HepG2 (cell line): ENCODE measurements at regions not wholly inside any gene's neighbourhood (a gene's known extent, or its start where the extent isn't known, plus 50 kb on each side); places are given as distances from the start of the nearest gene placed in this dataset.

Experiments
- ATAC-seq: fragments of 200-7000 bp; cut with Tn5 transposase; 3 replicates; pipeline ENCODE4 v1.9.1; 2020; ENCODE audit warnings: mild to moderate bottlenecking, moderate library complexity
- BruUV-seq: library from RNA; stranded (reverse); fragments of 400-500 nt; replicated peaks from 2 replicates; lab custom pipeline; 2021; lab: Mats Ljungman, UMichigan
- CTCF ChIA-PET: fragments of 300-600 bp; formaldehyde crosslinking; extraction: SDS; loops from one replicate; lab custom pipeline; 2021; ENCODE audit warnings: low total read pairs, inconsistent platforms, low intra/inter-chr PET ratio; lab: Yijun Ruan, JAX
- POLR2A ChIA-PET: fragments of 350-600 bp; sonication (Branson Sonifier 250); formaldehyde crosslinking; loops from one replicate; lab custom pipeline; 2020; ENCODE audit warnings: antibody characterized with exemption, inconsistent platforms; lab: Yijun Ruan, JAX
- DNase-seq: peaks from one replicate; pipeline ENCODE4 v3.0.0-alpha.2; 2015; ENCODE audit warnings: low spot score
- FAIRE-seq: peaks from 3 replicates; lab custom pipeline; 2011; peaks lifted over from hg19 to GRCh38; lab: Jason Lieb, UNC
- H2AFZ ChIP-seq: one replicate; pipeline ENCODE4 v1.6.1; 2011; ENCODE audit warnings: low read length, inconsistent platforms
- H3K27ac ChIP-seq: fragments of 300-600 bp; 3 replicates; pipeline ENCODE4 v1.8.0; 2011; ENCODE audit warnings: mixed run types, mild to moderate bottlenecking, mixed read lengths, low read length, inconsistent platforms; ENCODE audit not compliant: insufficient read depth; ENCODE audit errors: extremely low read length
- H3K27me3 ChIP-seq, 2 experiments: fragments of 200-600 bp in 1 of 2; 2 replicates in 1 of 2; 3 replicates in 1 of 2; pipeline versions ENCODE4 v1.6.0 to v1.8.0; 2011; ENCODE audit warnings: low read length in 2 of 2, mild to moderate bottlenecking in 2 of 2, moderate library complexity in 2 of 2, inconsistent platforms in 1 of 2; ENCODE audit not compliant: insufficient read depth in 2 of 2, control insufficient read depth in 1 of 2
- H3K36me3 ChIP-seq, 2 experiments: fragments of 200-600 bp in 1 of 2; replicated peaks in 1 of 2; 2 replicates in 1 of 2; 3 replicates in 1 of 2; pipeline versions ENCODE4 v1.5.1 to v1.8.0; 2011; ENCODE audit warnings: low read length in 2 of 2, inconsistent platforms in 1 of 2; ENCODE audit not compliant: insufficient read depth in 2 of 2, control insufficient read depth in 1 of 2
- H3K4me1 ChIP-seq: 2 replicates; pipeline ENCODE4 v1.5.1; 2012; ENCODE audit warnings: low read length, inconsistent platforms; ENCODE audit not compliant: insufficient read depth
- H3K4me2 ChIP-seq: 2 replicates; pipeline ENCODE4 v1.6.0; 2011; ENCODE audit warnings: low read depth, low read length, inconsistent platforms
- H3K4me3 ChIP-seq, 3 experiments: fragments of 200-600 bp in 1 of 3; sonication (generic), shearing (Covaris generic) in 1 of 3; replicated peaks in 1 of 3; 2 replicates each; pipeline ENCODE4 v1.5.1; 2011 to 2016; ENCODE audit warnings: low read length in 3 of 3, inconsistent platforms in 2 of 3, low read depth in 2 of 3, mild to moderate bottlenecking in 2 of 3, control low read depth in 1 of 3, mixed read lengths in 1 of 3; ENCODE audit not compliant: insufficient read depth in 1 of 3
- H3K79me2 ChIP-seq: one replicate; pipeline ENCODE4 v1.6.1; 2011; ENCODE audit warnings: low read length, inconsistent platforms; ENCODE audit not compliant: insufficient read depth
- H3K9ac ChIP-seq: 2 replicates; pipeline ENCODE4 v1.6.0; 2011; ENCODE audit warnings: mild to moderate bottlenecking, low read depth, low read length, inconsistent platforms; ENCODE audit not compliant: insufficient read depth
- H3K9me3 ChIP-seq: 2 replicates; pipeline ENCODE4 v1.5.1; 2012; ENCODE audit warnings: mild to moderate bottlenecking, low read length
- H4K20me1 ChIP-seq: 2 replicates; pipeline ENCODE4 v1.6.0; 2011; ENCODE audit warnings: inconsistent platforms, mild to moderate bottlenecking, low read length, moderate library complexity; ENCODE audit not compliant: insufficient read depth
- KAT7 ChIP-seq: IDR thresholded peaks from 2 replicates; pipeline ENCODE4 v1.6.1; 2018; ENCODE audit warnings: borderline replicate concordance, missing compliant biosample characterization
- KLF9 ChIP-seq: IDR thresholded peaks from 2 replicates; pipeline ENCODE4 v1.6.1; 2016; ENCODE audit warnings: low read depth
- NR3C1 ChIP-seq: sonication (generic); formaldehyde crosslinking; IDR thresholded peaks from 2 replicates; pipeline ENCODE4 v1.4.0; 2020; ENCODE audit warnings: missing genetic modification reagents
- PAF1 ChIP-seq: IDR thresholded peaks from 2 replicates; pipeline ENCODE4 v1.6.1; 2016; ENCODE audit warnings: missing genetic modification reagents, missing compliant biosample characterization
- PCBP2 ChIP-seq: fragments of 200-400 bp; formaldehyde crosslinking; optimal IDR thresholded peaks from 2 replicates; pipeline ENCODE3; 2018; ENCODE audit warnings: low read length, low read depth; ENCODE audit not compliant: poor library complexity, severe bottlenecking
- TCF7L2 ChIP-seq: IDR thresholded peaks from 2 replicates; pipeline ENCODE4 v1.6.1; 2011; ENCODE audit warnings: mild to moderate bottlenecking, low read depth, low read length, moderate library complexity
- ZNF124 ChIP-seq: sonication (generic); formaldehyde crosslinking; IDR thresholded peaks from 2 replicates; pipeline ENCODE4 v1.4.0; 2020; ENCODE audit warnings: missing genetic modification reagents
- ZNF660 ChIP-seq: sonication (generic); formaldehyde crosslinking; IDR thresholded peaks from 2 replicates; pipeline ENCODE4 v1.5.1; 2020; ENCODE audit warnings: mild to moderate bottlenecking, low read depth, missing genetic modification reagents, borderline replicate concordance
- ZSCAN22 ChIP-seq: sonication (generic); formaldehyde crosslinking; IDR thresholded peaks from 2 replicates; pipeline ENCODE4 v1.4.0; 2020; ENCODE audit warnings: mild to moderate bottlenecking, missing genetic modification reagents
- ZSCAN25 ChIP-seq: sonication (generic); formaldehyde crosslinking; IDR thresholded peaks from 2 replicates; pipeline ENCODE4 v1.8.0; 2022; ENCODE audit warnings: mild to moderate bottlenecking, missing genetic modification reagents
- WGBS: methylation state at CpG from one replicate; pipeline ENCODE4 v1.1.6; 2017; ENCODE audit warnings: low lambda C conversion rate; 5-methylcytosine and 5-hydroxymethylcytosine counted together
- in situ Hi-C: cut with HindIII; loops from 2 replicates; pipeline ENCODE4 v1.10.0; 2017; ENCODE audit warnings: low pct_unique_long_range_greater_than_20kb; ENCODE audit not compliant: extremely low pct_ligation_motif_present
- intact Hi-C: fragments of 100-400 bp; cut with micrococcal nuclease; formaldehyde crosslinking; loops from one replicate; pipeline ENCODE4 v1.10.0; 2022; ENCODE audit not compliant: unreplicated experiment
- TF ChIP-seq, protein P1 (sequence below): sonication (generic); formaldehyde crosslinking; IDR thresholded peaks from 2 replicates; pipeline ENCODE4 v1.4.0; 2020; ENCODE audit warnings: missing genetic modification reagents, borderline replicate concordance
- TF ChIP-seq, protein P2 (sequence below): sonication (generic); formaldehyde crosslinking; IDR thresholded peaks from 2 replicates; pipeline ENCODE4 v1.4.0; 2020; ENCODE audit warnings: missing genetic modification reagents, mild to moderate bottlenecking, borderline replicate concordance

DNA sequence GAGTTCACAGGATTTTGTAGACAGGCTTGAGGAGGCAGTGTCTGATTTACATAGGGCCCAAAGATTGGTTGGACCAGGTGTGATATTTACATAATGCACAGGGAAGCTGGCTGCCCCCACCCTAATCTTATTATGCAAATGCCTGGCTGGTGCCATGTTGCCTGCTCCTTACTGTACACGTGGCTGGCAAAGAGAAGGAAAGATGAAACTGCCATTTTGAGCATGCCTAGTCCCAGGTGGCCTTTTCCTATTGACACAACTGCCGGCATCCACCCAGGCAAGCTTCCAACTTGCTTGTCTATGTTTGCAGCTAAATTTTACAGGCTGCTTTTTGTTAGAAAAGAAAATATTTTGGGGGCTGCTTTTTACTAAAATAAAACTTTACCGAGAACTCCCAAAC, 174.6 kb downstream of the LMBRD1 start:
- 1% methylated on average over 3 of the region's 3 CpGs for WGBS
- H2AFZ ChIP-seq, result no peak overlapping the region
- H3K4me3 ChIP-seq, result no peak overlapping the region

DNA sequence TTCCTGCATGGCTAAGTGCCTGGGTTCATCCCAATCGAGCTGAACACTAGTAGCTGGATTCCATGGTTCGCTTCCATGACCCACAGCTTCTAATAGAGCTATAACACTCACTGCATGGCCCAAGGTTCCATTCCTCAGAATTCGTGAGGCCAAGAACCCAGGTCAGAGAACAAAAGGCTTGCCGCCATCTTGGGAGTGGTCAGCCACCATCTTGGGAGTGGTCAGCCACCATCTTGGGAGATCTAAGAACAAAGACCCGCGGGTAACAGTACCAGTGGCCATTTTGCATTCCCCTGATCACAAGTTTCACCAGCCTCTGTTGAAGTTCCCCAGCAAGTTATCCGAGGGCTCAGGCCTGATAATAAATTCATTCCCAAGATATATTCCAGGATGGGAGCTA, 179.6 kb downstream of the LMBRD1 start:
- in situ Hi-C loops, result no loop called here
- no peaks in the 10 kb centered on the region for H3K9me3 ChIP-seq
- TF ChIP-seq PAF1 (CRISPR knock-in tag) (no peak), KAT7 (CRISPR knock-in tag) (no peak), NR3C1 (no peak), ZNF660 (no peak), PCBP2 (no peak), ZNF124 (CRISPR knock-in tag) (no peak), ZSCAN22 (CRISPR knock-in tag) (no peak), KLF9 (CRISPR knock-in tag) (no peak), TCF7L2 (no peak)
- TF ChIP-seq, protein P1, sequence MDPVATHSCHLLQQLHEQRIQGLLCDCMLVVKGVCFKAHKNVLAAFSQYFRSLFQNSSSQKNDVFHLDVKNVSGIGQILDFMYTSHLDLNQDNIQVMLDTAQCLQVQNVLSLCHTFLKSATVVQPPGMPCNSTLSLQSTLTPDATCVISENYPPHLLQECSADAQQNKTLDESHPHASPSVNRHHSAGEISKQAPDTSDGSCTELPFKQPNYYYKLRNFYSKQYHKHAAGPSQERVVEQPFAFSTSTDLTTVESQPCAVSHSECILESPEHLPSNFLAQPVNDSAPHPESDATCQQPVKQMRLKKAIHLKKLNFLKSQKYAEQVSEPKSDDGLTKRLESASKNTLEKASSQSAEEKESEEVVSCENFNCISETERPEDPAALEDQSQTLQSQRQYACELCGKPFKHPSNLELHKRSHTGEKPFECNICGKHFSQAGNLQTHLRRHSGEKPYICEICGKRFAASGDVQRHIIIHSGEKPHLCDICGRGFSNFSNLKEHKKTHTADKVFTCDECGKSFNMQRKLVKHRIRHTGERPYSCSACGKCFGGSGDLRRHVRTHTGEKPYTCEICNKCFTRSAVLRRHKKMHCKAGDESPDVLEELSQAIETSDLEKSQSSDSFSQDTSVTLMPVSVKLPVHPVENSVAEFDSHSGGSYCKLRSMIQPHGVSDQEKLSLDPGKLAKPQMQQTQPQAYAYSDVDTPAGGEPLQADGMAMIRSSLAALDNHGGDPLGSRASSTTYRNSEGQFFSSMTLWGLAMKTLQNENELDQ (CRISPR knock-in tag), result no peak
- TF ChIP-seq, all 625 proteins: peak for 0
- intact Hi-C loops, result no loop called here
- FAIRE-seq (no peak), ATAC-seq (no peak), DNase-seq (no peak)
- ChIA-PET CTCF (no interaction called here), POLR2A (no interaction called here)
- Histone ChIP-seq H4K20me1 (no peaks in the 10 kb centered on the region), H3K4me1 (peaks cover 10% of the 10 kb centered on the region), H3K4me2 (no peak overlapping the region), H3K9ac (no peak overlapping the region), H3K27ac (no peak overlapping the region), H3K4me3 (no peak overlapping the region), H3K79me2 (no peaks in the 10 kb centered on the region), H3K36me3 (no peaks in the 10 kb centered on the region), H2AFZ (no peak overlapping the region), H3K27me3 (no peaks in the 10 kb centered on the region)
- WGBS, result 93% methylated on average over 2 of the region's 7 CpGs
- no TSS peak for BruUV-seq

More for the DNA sequence above, 174.6 kb downstream of the LMBRD1 start:
- Histone ChIP-seq H3K9me3 (no peaks in the 10 kb centered on the region), H3K9ac (no peak overlapping the region), H3K4me2 (no peak overlapping the region), H3K27ac (no peak overlapping the region), H3K4me1 (no peaks in the 10 kb centered on the region), H3K36me3 (no peaks in the 10 kb centered on the region), H3K27me3 (no peaks in the 10 kb centered on the region), H4K20me1 (no peaks in the 10 kb centered on the region), H3K79me2 (no peaks in the 10 kb centered on the region)
- intact Hi-C loops (no loop called here), in situ Hi-C loops (no loop called here)
- POLR2A ChIA-PET, result no interaction called here
- BruUV-seq, result no TSS peak
- TF ChIP-seq, protein P2, sequence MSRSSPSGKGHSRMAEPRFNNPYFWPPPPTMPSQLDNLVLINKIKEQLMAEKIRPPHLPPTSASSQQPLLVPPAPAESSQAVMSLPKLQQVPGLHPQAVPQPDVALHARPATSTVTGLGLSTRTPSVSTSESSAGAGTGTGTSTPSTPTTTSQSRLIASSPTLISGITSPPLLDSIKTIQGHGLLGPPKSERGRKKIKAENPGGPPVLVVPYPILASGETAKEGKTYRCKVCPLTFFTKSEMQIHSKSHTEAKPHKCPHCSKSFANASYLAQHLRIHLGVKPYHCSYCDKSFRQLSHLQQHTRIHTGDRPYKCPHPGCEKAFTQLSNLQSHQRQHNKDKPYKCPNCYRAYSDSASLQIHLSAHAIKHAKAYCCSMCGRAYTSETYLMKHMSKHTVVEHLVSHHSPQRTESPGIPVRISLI (CRISPR knock-in tag), result no peak
- no peak for TF ChIP-seq ZSCAN25 (CRISPR knock-in tag)
- no peak for FAIRE-seq
- no peak for DNase-seq
- CTCF ChIA-PET, result no interaction called here
- ATAC-seq, result no peak
